ENCODE measurements at regions not wholly inside any gene's neighbourhood (a gene's known extent, or its start where the extent isn't known, plus 50 kb on each side); places are given as distances from the start of the nearest gene placed in this dataset.

- Mint-ChIP-seq H3K27ac (no peak overlapping the region), H3K4me3 (no peak overlapping the region), H3K4me1 (peaks cover 5% of the 10 kb centered on the region), H3K36me3 (no peaks in the 10 kb centered on the region), H3K9me3 (no peaks in the 10 kb centered on the region), H3K27me3 (ENCODE audit: low read depth) (no peaks in the 10 kb centered on the region)
- ChIA-PET CTCF (interaction anchor here (0.7 kb wide), 1 partner anchor 354 kb away, joined by 3 read pairs; no protein-coding TSS in a partner anchor), POLR2A (no interaction called here)
- ATAC-seq (no peak), DNase-seq (ENCODE audit: low spot score) (no peak)
- TF ChIP-seq, protein P1, sequence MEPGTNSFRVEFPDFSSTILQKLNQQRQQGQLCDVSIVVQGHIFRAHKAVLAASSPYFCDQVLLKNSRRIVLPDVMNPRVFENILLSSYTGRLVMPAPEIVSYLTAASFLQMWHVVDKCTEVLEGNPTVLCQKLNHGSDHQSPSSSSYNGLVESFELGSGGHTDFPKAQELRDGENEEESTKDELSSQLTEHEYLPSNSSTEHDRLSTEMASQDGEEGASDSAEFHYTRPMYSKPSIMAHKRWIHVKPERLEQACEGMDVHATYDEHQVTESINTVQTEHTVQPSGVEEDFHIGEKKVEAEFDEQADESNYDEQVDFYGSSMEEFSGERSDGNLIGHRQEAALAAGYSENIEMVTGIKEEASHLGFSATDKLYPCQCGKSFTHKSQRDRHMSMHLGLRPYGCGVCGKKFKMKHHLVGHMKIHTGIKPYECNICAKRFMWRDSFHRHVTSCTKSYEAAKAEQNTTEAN (CRISPR knock-in tag; IDR thresholded peaks at IDR 0.05) = no peak
- TF ChIP-seq CREB1 (CRISPR knock-in tag; IDR thresholded peaks at IDR 0.05) (no peak), AFF4 (CRISPR knock-in tag; IDR thresholded peaks at IDR 0.05; ENCODE audit: borderline replicate concordance) (no peak), TCF7 (CRISPR knock-in tag; IDR thresholded peaks at IDR 0.05; ENCODE audit: low read depth) (no peak), GRHL2 (CRISPR knock-in tag; IDR thresholded peaks at IDR 0.05; ENCODE audit: insufficient replicate concordance, severe bottlenecking) (no peak), ELF4 (CRISPR knock-in tag; IDR thresholded peaks at IDR 0.05; ENCODE audit: low read depth) (no peak), NFYB (CRISPR knock-in tag; conservative IDR thresholded peaks at IDR 0.05; ENCODE audit: low read depth) (no peak), FOXK1 (CRISPR knock-in tag; IDR thresholded peaks at IDR 0.05) (no peak), GABPB1 (CRISPR knock-in tag; IDR thresholded peaks at IDR 0.05) (no peak)
- TF ChIP-seq, protein P2, sequence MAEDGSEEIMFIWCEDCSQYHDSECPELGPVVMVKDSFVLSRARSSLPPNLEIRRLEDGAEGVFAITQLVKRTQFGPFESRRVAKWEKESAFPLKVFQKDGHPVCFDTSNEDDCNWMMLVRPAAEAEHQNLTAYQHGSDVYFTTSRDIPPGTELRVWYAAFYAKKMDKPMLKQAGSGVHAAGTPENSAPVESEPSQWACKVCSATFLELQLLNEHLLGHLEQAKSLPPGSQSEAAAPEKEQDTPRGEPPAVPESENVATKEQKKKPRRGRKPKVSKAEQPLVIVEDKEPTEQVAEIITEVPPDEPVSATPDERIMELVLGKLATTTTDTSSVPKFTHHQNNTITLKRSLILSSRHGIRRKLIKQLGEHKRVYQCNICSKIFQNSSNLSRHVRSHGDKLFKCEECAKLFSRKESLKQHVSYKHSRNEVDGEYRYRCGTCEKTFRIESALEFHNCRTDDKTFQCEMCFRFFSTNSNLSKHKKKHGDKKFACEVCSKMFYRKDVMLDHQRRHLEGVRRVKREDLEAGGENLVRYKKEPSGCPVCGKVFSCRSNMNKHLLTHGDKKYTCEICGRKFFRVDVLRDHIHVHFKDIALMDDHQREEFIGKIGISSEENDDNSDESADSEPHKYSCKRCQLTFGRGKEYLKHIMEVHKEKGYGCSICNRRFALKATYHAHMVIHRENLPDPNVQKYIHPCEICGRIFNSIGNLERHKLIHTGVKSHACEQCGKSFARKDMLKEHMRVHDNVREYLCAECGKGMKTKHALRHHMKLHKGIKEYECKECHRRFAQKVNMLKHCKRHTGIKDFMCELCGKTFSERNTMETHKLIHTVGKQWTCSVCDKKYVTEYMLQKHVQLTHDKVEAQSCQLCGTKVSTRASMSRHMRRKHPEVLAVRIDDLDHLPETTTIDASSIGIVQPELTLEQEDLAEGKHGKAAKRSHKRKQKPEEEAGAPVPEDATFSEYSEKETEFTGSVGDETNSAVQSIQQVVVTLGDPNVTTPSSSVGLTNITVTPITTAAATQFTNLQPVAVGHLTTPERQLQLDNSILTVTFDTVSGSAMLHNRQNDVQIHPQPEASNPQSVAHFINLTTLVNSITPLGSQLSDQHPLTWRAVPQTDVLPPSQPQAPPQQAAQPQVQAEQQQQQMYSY (CRISPR knock-in tag; IDR thresholded peaks at IDR 0.05) = no peak
- TF ChIP-seq, protein P3, sequence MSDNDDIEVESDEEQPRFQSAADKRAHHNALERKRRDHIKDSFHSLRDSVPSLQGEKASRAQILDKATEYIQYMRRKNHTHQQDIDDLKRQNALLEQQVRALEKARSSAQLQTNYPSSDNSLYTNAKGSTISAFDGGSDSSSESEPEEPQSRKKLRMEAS (CRISPR knock-in tag; IDR thresholded peaks at IDR 0.05) = no peak
- TF ChIP-seq, protein P4, sequence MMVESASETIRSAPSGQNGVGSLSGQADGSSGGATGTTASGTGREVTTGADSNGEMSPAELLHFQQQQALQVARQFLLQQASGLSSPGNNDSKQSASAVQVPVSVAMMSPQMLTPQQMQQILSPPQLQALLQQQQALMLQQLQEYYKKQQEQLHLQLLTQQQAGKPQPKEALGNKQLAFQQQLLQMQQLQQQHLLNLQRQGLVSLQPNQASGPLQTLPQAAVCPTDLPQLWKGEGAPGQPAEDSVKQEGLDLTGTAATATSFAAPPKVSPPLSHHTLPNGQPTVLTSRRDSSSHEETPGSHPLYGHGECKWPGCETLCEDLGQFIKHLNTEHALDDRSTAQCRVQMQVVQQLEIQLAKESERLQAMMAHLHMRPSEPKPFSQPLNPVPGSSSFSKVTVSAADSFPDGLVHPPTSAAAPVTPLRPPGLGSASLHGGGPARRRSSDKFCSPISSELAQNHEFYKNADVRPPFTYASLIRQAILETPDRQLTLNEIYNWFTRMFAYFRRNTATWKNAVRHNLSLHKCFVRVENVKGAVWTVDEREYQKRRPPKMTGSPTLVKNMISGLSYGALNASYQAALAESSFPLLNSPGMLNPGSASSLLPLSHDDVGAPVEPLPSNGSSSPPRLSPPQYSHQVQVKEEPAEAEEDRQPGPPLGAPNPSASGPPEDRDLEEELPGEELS (CRISPR knock-in tag; IDR thresholded peaks at IDR 0.05) = no peak
Measured at GRCh38 chr15:72999586-72999985, 52.7 kb upstream of the NEO1 start.

DNA sequence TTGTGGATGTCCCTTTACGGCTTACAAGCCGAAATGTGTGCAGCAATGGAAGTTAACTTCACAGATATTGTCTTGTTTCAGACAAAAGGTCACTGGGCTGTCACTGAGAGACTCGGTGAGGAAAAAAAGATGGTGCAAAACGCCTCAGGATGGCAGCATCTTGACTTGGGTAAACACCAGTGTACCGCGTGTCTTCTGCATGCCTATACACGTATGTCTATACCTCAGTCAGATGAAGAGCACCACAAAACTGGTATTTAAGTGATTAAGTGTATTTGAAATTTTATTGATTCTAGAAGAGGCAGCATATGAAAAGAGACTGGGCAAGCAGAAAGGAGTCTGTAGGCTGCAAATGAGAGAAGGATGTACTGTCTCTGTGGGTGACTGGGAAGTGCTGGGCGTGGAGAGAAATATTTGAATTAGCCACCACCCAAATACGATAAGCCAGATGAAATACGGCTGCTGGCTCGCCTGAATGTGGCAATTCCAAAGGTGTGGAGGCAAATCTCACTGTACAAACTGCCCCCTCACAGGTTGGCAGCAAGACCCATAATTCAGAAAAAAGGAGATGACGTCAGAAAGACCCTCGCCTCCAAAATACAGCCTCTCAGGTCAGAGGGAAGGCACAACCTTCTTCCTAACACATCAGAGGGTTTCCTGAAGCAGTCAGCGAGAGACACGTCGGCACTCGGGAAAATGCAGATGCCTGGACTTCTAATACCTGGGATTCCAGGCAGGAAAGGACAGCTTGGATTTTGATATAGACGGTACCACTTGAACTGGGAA lies 53.4 kb upstream of the NEO1 start:
- Mint-ChIP-seq H3K36me3 (no peaks in the 10 kb centered on the region), H3K4me3 (no peak overlapping the region), H3K27me3 (ENCODE audit: low read depth) (no peaks in the 10 kb centered on the region), H3K9me3 (no peaks in the 10 kb centered on the region), H3K4me1 (peaks cover 5% of the 10 kb centered on the region), H3K27ac (no peak overlapping the region)
- DNase-seq (ENCODE audit: low spot score) (no peak), ATAC-seq (no peak)
- no peak for TF ChIP-seq ZNF416 (CRISPR knock-in tag; IDR thresholded peaks at IDR 0.05)
- no peak for TF ChIP-seq ETV6 (CRISPR knock-in tag; IDR thresholded peaks at IDR 0.05)
- ChIA-PET POLR2A (no interaction called here), CTCF (no interaction called here)
